Lung (tissue), 11 donors: ENCODE measurements at regions not wholly inside any gene's neighbourhood (a gene's known extent, or its start where the extent isn't known, plus 50 kb on each side); places are given as distances from the start of the nearest gene placed in this dataset.

Source experiments
- ATAC-seq: fragments of 200-7000 bp; cut with Tn5 transposase; one replicate; pipeline ENCODE4 v1.9.1; 2020; ENCODE audit warnings: moderate number of reproducible peaks; ENCODE audit not compliant: insufficient read depth, low FRiP score
- DNase-seq, 3 donors: peaks; one replicate each; pipeline ENCODE4 v3.0.0-alpha.2; 2013 to 2017
- H3K27ac ChIP-seq, 2 donors: one replicate each; pipeline ENCODE4 v1.5.1; 2013; ENCODE audit warnings: mild to moderate bottlenecking in 2 of 2, moderate library complexity in 2 of 2, control low read depth in 1 of 2, inconsistent platforms in 1 of 2, low read depth in 1 of 2, low read length in 1 of 2
- H3K27me3 ChIP-seq, 3 donors: one replicate each; pipeline ENCODE4 v1.5.1; 2013; ENCODE audit warnings: low read length in 2 of 3; ENCODE audit not compliant: control insufficient read depth in 3 of 3, insufficient read depth in 3 of 3
- H3K36me3 ChIP-seq, 4 donors: one replicate each; pipeline ENCODE4 v1.5.1; 2013; ENCODE audit warnings: low read length in 4 of 4, mild to moderate bottlenecking in 1 of 4, moderate library complexity in 1 of 4; ENCODE audit not compliant: control insufficient read depth in 4 of 4, insufficient read depth in 4 of 4
- H3K4me1 ChIP-seq, 5 donors: one replicate each; pipeline ENCODE4 v1.5.1; 2013; ENCODE audit warnings: low read length in 5 of 5, mild to moderate bottlenecking in 2 of 5, moderate library complexity in 1 of 5; ENCODE audit not compliant: control insufficient read depth in 5 of 5, insufficient read depth in 5 of 5
- H3K4me3 ChIP-seq: one replicate; pipeline ENCODE4 v1.5.1; 2013; ENCODE audit warnings: mild to moderate bottlenecking, control low read depth, moderate library complexity
- H3K9ac ChIP-seq, 2 donors: one replicate each; pipeline ENCODE4 v1.5.1; 2013; ENCODE audit warnings: low read length in 2 of 2, control low read depth in 1 of 2; ENCODE audit not compliant: insufficient read depth in 1 of 2
- H3K9me3 ChIP-seq, 4 donors: one replicate each; pipeline ENCODE4 v1.5.1; 2013; ENCODE audit warnings: low read length in 3 of 4, mild to moderate bottlenecking in 1 of 4, moderate library complexity in 1 of 4; ENCODE audit not compliant: control insufficient read depth in 4 of 4, insufficient read depth in 3 of 4
- WGBS, 2 donors: extraction: QIAGEN DNeasy Blood & Tissue Kit; methylation state at CpG; one replicate each; pipeline ENCODE4 v1.1.7; 2013; 5-methylcytosine and 5-hydroxymethylcytosine counted together
- TF ChIP-seq, protein P1 (sequence below): IDR thresholded peaks from 2 replicates; pipeline ENCODE4 v1.5.1; 2012; ENCODE audit warnings: mild to moderate bottlenecking; ENCODE audit errors: control extremely low read depth, extremely low read depth
- donor health status: control.
- donor health status: control.
- donor health status: Bipolar disorder and iron deficiency.
- donor health status: healthy.
- donor health status: DM: yes; HTN: yes; CAD: no.

DNA sequence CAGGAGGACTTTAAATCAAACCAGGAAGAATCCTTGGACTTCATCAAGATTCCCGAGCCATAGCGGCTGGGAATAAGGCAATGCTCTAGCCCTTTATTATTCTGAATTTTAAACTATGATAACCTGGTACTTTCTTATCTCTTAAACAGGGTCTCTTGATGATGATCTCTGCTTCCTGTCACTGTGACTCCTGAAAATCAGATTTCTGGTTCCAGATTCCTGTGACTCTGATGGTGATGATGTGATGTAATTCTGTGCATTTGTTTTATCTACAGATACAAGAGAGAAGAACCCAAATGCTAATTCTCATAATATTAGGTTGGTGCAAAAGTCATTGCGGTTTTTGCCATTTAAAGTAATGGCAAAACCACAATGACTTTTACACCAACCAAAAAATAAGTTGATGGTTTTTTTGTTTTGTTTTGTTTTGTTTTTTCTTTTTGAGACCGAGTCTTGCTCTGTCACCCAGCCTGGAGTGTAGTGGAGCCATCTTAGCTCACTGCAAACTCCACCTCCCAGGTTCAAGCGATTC is 116.3 kb upstream of the CREB1 start:
- no peak for DNase-seq
- no peak for ATAC-seq
- H3K4me1 ChIP-seq = peaks cover 0 to 3% (median 0%) of the 10 kb centered on the region in 5 donors
- no peaks in the 10 kb centered on the region for H3K36me3 ChIP-seq
- no peak overlapping the region for H3K27ac ChIP-seq
- no peak overlapping the region for H3K4me3 ChIP-seq
- WGBS, 2 donors = 92 to 95% methylated on average over 5 of the region's 5 CpGs
- TF ChIP-seq, protein P1, sequence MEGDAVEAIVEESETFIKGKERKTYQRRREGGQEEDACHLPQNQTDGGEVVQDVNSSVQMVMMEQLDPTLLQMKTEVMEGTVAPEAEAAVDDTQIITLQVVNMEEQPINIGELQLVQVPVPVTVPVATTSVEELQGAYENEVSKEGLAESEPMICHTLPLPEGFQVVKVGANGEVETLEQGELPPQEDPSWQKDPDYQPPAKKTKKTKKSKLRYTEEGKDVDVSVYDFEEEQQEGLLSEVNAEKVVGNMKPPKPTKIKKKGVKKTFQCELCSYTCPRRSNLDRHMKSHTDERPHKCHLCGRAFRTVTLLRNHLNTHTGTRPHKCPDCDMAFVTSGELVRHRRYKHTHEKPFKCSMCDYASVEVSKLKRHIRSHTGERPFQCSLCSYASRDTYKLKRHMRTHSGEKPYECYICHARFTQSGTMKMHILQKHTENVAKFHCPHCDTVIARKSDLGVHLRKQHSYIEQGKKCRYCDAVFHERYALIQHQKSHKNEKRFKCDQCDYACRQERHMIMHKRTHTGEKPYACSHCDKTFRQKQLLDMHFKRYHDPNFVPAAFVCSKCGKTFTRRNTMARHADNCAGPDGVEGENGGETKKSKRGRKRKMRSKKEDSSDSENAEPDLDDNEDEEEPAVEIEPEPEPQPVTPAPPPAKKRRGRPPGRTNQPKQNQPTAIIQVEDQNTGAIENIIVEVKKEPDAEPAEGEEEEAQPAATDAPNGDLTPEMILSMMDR = no peak
- H3K9ac ChIP-seq = no peak overlapping the region
- no peaks in the 10 kb centered on the region for H3K9me3 ChIP-seq
- no peaks in the 10 kb centered on the region for H3K27me3 ChIP-seq

DNA sequence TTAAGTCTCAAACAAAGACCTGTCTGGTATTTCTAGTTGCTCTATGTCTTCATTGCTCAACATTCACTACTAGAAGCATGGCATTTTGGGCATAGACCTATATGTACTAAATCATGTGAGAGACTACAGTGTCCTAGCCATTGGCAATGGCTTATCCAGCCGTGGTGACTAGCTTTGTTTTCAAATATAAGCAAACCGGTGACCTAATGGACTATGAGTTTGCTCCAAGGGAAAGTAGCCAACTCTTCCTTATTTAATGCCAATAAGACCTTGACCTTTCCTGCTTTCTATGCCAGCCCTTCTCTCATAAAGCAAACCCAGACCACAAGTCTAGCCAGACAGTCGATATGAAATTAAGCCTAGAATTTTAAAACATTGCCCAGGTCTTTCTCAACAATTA is 113.7 kb upstream of the CREB1 start:
- Histone ChIP-seq H3K27ac (no peak overlapping the region), H3K27me3 (no peaks in the 10 kb centered on the region), H3K4me3 (no peak overlapping the region), H3K9ac (no peak overlapping the region), H3K36me3 (no peaks in the 10 kb centered on the region), H3K4me1 (no peaks in the 10 kb centered on the region), H3K9me3 (no peaks in the 10 kb centered on the region)
- TF ChIP-seq, protein P1 = no peak
- 64 to 81% methylated on average over 3 of the region's 3 CpGs for WGBS, 2 donors
- ATAC-seq (no peak), DNase-seq (no peak)

DNA sequence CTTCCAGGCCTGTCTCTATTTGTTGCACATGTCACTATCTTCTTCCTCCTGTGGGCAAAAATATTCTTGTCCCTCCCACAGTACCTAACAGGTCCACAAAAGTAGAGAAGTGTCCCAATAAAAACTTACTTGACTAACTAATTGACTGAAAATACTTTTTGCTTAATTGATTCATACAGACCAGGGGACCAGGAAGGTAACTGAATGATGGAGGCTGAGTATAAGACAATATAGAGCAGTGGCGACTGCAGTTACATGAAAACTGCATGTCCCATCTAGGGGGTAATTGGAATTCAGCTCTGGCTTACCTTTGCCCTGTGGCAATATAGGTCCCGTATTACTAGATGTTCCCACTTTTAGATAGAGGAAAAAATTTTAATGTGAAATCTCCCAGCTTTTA is 112.9 kb upstream of the CREB1 start:
- ATAC-seq = no peak
- no peak overlapping the region for H3K27ac ChIP-seq
- H3K4me1 ChIP-seq = no peaks in the 10 kb centered on the region
- no peak overlapping the region for H3K9ac ChIP-seq
- no peak for DNase-seq
- 93 to 97% methylated on average over 2 of the region's 2 CpGs for WGBS, 2 donors
- no peak overlapping the region for H3K4me3 ChIP-seq
- H3K9me3 ChIP-seq = no peaks in the 10 kb centered on the region
- TF ChIP-seq, protein P1 = no peak
- no peaks in the 10 kb centered on the region for H3K36me3 ChIP-seq
- no peaks in the 10 kb centered on the region for H3K27me3 ChIP-seq

DNA sequence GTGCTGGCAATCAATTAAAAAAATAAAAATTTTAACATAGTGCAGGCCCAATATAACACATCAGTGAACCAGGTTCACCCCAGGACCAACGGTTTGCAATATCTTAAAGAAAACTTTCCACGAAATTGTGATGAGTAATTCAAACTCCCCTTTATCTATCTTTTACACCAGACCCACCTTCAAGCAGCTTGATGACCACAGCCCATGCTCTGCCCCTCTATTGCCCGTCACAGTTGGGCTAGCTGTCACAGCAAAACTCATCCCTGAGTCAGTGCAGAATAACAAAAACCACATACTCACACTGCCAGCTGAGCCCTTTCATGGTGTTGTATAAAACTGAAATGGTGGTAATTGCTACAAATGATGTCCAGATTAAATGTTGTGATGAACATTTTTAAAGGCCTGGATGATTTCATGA is 112.5 kb upstream of the CREB1 start:
- Histone ChIP-seq H3K9me3 (no peaks in the 10 kb centered on the region), H3K27ac (no peak overlapping the region), H3K4me1 (no peaks in the 10 kb centered on the region), H3K4me3 (no peak overlapping the region), H3K36me3 (no peaks in the 10 kb centered on the region), H3K27me3 (no peaks in the 10 kb centered on the region), H3K9ac (no peak overlapping the region)
- ATAC-seq (no peak), DNase-seq (no peak)
- 85 to 88% methylated on average over 3 of the region's 3 CpGs for WGBS, 2 donors
- TF ChIP-seq, protein P1 = no peak
